Neuronal stem cell (in vitro differentiated cells): ENCODE measurements at regions not wholly inside any gene's neighbourhood (a gene's known extent, or its start where the extent isn't known, plus 50 kb on each side); places are given as distances from the start of the nearest gene placed in this dataset.

Experiments used
- DNase-seq: peaks from one replicate; pipeline ENCODE4 v3.0.0-alpha.2; 2013; ENCODE audit warnings: low spot score
- H2AFZ ChIP-seq: one replicate; pipeline ENCODE4 v1.6.1; 2013; ENCODE audit warnings: mild to moderate bottlenecking, low read length, inconsistent platforms
- H2AK5ac ChIP-seq: 2 replicates; pipeline ENCODE4 v1.6.1; 2013; ENCODE audit warnings: low read depth, mild to moderate bottlenecking, inconsistent platforms, low read length, moderate library complexity, mixed read lengths
- H2BK120ac ChIP-seq: 2 replicates; pipeline ENCODE4 v1.6.1; 2013; ENCODE audit warnings: low read depth, mild to moderate bottlenecking, inconsistent platforms, low read length, moderate library complexity, mixed read lengths
- H2BK12ac ChIP-seq: one replicate; pipeline ENCODE4 v1.6.1; 2013; ENCODE audit warnings: low read length, inconsistent platforms
- H2BK15ac ChIP-seq: 2 replicates; pipeline ENCODE4 v1.6.1; 2013; ENCODE audit warnings: mild to moderate bottlenecking, low read length, inconsistent platforms, mixed read lengths
- H2BK5ac ChIP-seq: one replicate; pipeline ENCODE4 v1.6.1; 2013; ENCODE audit warnings: inconsistent platforms, mild to moderate bottlenecking, low read length, moderate library complexity
- H3K14ac ChIP-seq: one replicate; pipeline ENCODE4 v1.6.1; 2013; ENCODE audit warnings: low read length, inconsistent platforms
- H3K18ac ChIP-seq: 2 replicates; pipeline ENCODE4 v1.6.1; 2013; ENCODE audit warnings: low read length, inconsistent platforms
- H3K23ac ChIP-seq: 2 replicates; pipeline ENCODE4 v1.6.1; 2013; ENCODE audit warnings: low read depth, mild to moderate bottlenecking, mixed read lengths, low read length, inconsistent platforms; ENCODE audit not compliant: poor library complexity
- H3K27ac ChIP-seq: replicated peaks from 3 replicates; pipeline ENCODE4 v1.5.1; 2013; ENCODE audit warnings: low read length, inconsistent platforms
- H3K27me3 ChIP-seq, 3 experiments: 2 replicates each; pipeline ENCODE4 v1.6.1; 2013; ENCODE audit warnings: low read length in 3 of 3, mild to moderate bottlenecking in 2 of 3, inconsistent platforms in 1 of 3, low read depth in 1 of 3, mixed read lengths in 1 of 3, moderate library complexity in 1 of 3; ENCODE audit not compliant: control insufficient read depth in 3 of 3, insufficient read depth in 3 of 3
- H3K36me3 ChIP-seq, 2 donors: replicated peaks in 1 of 2; 2 replicates each; pipeline ENCODE4 v1.6.1; 2013; ENCODE audit warnings: low read length in 2 of 2; ENCODE audit not compliant: control insufficient read depth in 2 of 2, insufficient read depth in 2 of 2
- H3K4ac ChIP-seq: 2 replicates; pipeline ENCODE4 v1.6.1; 2013; ENCODE audit warnings: inconsistent platforms, mild to moderate bottlenecking, low read length, moderate library complexity
- H3K4me1 ChIP-seq, 2 donors: 1 replicate in 1 of 2; 2 replicates in 1 of 2; pipeline ENCODE4 v1.6.1; 2013; ENCODE audit warnings: low read length in 2 of 2, low read depth in 1 of 2; ENCODE audit not compliant: control insufficient read depth in 2 of 2, insufficient read depth in 1 of 2
- H3K4me2 ChIP-seq: one replicate; pipeline ENCODE4 v1.6.1; 2013; ENCODE audit warnings: mild to moderate bottlenecking, low read length, inconsistent platforms; ENCODE audit not compliant: insufficient read depth, poor library complexity, severe bottlenecking
- H3K4me3 ChIP-seq, 2 donors: 2 replicates each; pipeline ENCODE4 v1.5.1; 2013; ENCODE audit warnings: low read length in 2 of 2, mild to moderate bottlenecking in 2 of 2, inconsistent platforms in 1 of 2, moderate library complexity in 1 of 2
- H3K79me1 ChIP-seq: one replicate; pipeline ENCODE4 v1.6.1; 2013; ENCODE audit warnings: low read depth, mild to moderate bottlenecking, inconsistent platforms, low read length, moderate library complexity
- H3K9ac ChIP-seq: one replicate; pipeline ENCODE4 v1.6.1; 2013; ENCODE audit warnings: mild to moderate bottlenecking, low read depth, low read length, inconsistent platforms; ENCODE audit not compliant: poor library complexity
- H3K9me3 ChIP-seq, 2 donors: replicated peaks in 1 of 2; 2 replicates each; pipeline versions ENCODE3 to v1.6.1; 2013; ENCODE audit warnings: low read length in 2 of 2, mild to moderate bottlenecking in 2 of 2, inconsistent platforms in 1 of 2, low read depth in 1 of 2, mixed read lengths in 1 of 2, moderate library complexity in 1 of 2; ENCODE audit not compliant: control insufficient read depth in 2 of 2, insufficient read depth in 1 of 2
- H4K8ac ChIP-seq: one replicate; pipeline ENCODE4 v1.6.1; 2013; ENCODE audit warnings: low read depth, mild to moderate bottlenecking, inconsistent platforms, low read length, moderate library complexity
- H4K91ac ChIP-seq: one replicate; pipeline ENCODE4 v1.6.1; 2013; ENCODE audit warnings: low read length, low read depth, mild to moderate bottlenecking, inconsistent platforms; ENCODE audit not compliant: poor library complexity
- WGBS, 2 donors: extraction: QIAGEN DNeasy Blood & Tissue Kit; methylation state at CpG; one replicate each; pipeline ENCODE4 v1.1.7; 2013; ENCODE audit warnings: missing lambda C conversion rate in 2 of 2, mixed read lengths in 1 of 2; ENCODE audit not compliant: insufficient read length in 2 of 2, insufficient replicate concordance in 1 of 2; ENCODE audit errors: extremely low coverage in 2 of 2; 5-methylcytosine and 5-hydroxymethylcytosine counted together

DNA sequence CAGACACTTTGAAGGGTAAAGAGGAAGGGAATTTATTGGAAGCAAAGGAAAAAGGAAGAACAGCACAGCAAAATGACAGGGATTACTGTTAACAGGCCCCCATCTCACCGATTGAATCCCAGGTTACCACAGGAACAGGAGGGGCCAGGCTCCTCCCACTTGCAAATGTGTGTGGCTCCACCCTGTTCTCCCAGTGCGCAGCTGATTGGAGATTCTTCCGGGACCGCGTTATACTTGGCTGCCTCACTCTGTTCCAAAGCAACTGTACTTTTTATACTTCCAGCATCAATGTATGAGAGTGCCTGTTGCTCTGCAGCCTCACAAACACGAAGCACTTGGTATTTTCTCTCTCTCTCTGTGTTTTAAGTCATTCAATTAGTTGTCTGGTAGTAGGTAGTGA lies 273.6 kb upstream of the MDGA2 start:
- no peak overlapping the region for H3K14ac ChIP-seq
- no CpG with 5 or more reads among the region's 6 CpGs for WGBS, 2 donors

DNA sequence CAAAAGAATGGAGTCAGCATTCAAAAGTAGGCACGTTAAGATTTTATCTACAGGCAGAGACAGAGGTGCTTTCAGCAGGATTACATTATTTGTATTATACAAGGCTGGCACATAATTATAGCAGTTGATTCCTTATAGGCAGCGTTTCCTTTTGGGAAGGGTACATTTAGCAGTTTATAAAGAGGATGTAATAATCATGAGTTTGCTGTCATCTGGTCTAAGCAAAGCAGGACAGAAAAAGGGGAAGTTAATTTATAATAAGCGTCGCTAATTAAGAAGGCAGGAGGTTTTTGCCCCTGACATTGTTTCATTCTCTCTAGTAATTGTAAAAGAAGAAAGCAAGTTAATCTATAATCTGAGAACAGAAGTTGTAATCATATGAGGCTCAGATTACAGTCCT lies 259.9 kb upstream of the MDGA2 start:
- no peaks in the 10 kb centered on the region for H3K4me1 ChIP-seq
- no peak overlapping the region for H3K23ac ChIP-seq
- no peak overlapping the region for H3K14ac ChIP-seq
- no peak overlapping the region for H3K4ac ChIP-seq
- no peak for DNase-seq
- H3K9ac ChIP-seq: no peak overlapping the region
- no peak overlapping the region for H2AK5ac ChIP-seq
- H2BK120ac ChIP-seq: no peak overlapping the region
- WGBS, 2 donors: no CpG with 5 or more reads among the region's 4 CpGs
- no peak overlapping the region for H3K27ac ChIP-seq
- H3K9me3 ChIP-seq: no peaks in the 10 kb centered on the region
- H2BK15ac ChIP-seq: no peak overlapping the region
- H3K27me3 ChIP-seq: no peaks in the 10 kb centered on the region
- H2AFZ ChIP-seq: no peak overlapping the region
- no peaks in the 10 kb centered on the region for H3K36me3 ChIP-seq
- H3K79me1 ChIP-seq: no peaks in the 10 kb centered on the region
- H3K4me2 ChIP-seq: no peak overlapping the region
- H3K4me3 ChIP-seq: no peak overlapping the region
- H2BK12ac ChIP-seq: no peak overlapping the region
- no peak overlapping the region for H3K18ac ChIP-seq
- H4K8ac ChIP-seq: no peak overlapping the region
- no peak overlapping the region for H2BK5ac ChIP-seq
- H4K91ac ChIP-seq: no peak overlapping the region

More for the DNA sequence above, 273.6 kb upstream of the MDGA2 start:
- no peak overlapping the region for H2BK120ac ChIP-seq
- no peak overlapping the region for H3K23ac ChIP-seq
- H3K4ac ChIP-seq: no peak overlapping the region
- H4K91ac ChIP-seq: no peak overlapping the region
- no peaks in the 10 kb centered on the region for H3K27me3 ChIP-seq
- H2AK5ac ChIP-seq: no peak overlapping the region
- H3K4me1 ChIP-seq: no peaks in the 10 kb centered on the region
- H3K18ac ChIP-seq: no peak overlapping the region
- no peak for DNase-seq
- no peak overlapping the region for H2BK15ac ChIP-seq
- no peak overlapping the region for H3K9ac ChIP-seq
- H3K9me3 ChIP-seq: no peaks in the 10 kb centered on the region
- H3K79me1 ChIP-seq: no peaks in the 10 kb centered on the region
- no peak overlapping the region for H2BK5ac ChIP-seq
- peak overlapping the region; percentile 65 for H4K8ac ChIP-seq
- no peaks in the 10 kb centered on the region for H3K36me3 ChIP-seq
- H3K4me3 ChIP-seq: no peak overlapping the region
- no peak overlapping the region for H3K4me2 ChIP-seq
- no peak overlapping the region for H3K27ac ChIP-seq
- H2AFZ ChIP-seq: no peak overlapping the region
- no peak overlapping the region for H2BK12ac ChIP-seq

DNA sequence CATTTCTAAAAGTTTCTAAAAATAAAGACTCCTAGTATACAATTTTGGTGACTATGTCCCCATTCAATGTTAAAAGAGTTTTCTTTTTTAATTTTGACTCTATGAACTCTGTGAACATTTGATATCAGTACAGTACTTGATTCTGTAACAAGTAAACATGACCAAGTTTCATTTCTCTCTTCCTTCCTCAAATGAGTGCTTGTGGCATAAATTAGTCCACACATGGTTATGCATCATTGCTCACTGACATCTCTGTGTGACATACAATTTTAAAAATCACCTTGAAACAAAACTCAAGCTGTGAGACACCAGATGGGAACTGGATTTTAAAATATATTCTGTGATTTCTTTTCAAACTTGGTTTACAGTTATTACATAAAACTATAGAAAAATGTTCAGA lies 253.9 kb upstream of the MDGA2 start:
- Histone ChIP-seq H3K9me3 (peaks cover 0 to 2% of the 10 kb centered on the region in 2 donors), H2BK120ac (no peak overlapping the region), H2BK12ac (no peak overlapping the region), H3K27ac (no peak overlapping the region), H3K4me3 (no peak overlapping the region), H2AK5ac (no peak overlapping the region), H4K8ac (no peak overlapping the region), H4K91ac (no peak overlapping the region), H3K27me3 (no peaks in the 10 kb centered on the region), H3K14ac (no peak overlapping the region), H2BK15ac (no peak overlapping the region), H3K23ac (no peak overlapping the region), H2AFZ (no peak overlapping the region), H3K4me1 (no peaks in the 10 kb centered on the region), H3K4ac (no peak overlapping the region), H3K36me3 (no peaks in the 10 kb centered on the region), H2BK5ac (no peak overlapping the region), H3K9ac (no peak overlapping the region), H3K79me1 (no peaks in the 10 kb centered on the region), H3K4me2 (no peak overlapping the region), H3K18ac (no peak overlapping the region)
- no peak for DNase-seq

DNA sequence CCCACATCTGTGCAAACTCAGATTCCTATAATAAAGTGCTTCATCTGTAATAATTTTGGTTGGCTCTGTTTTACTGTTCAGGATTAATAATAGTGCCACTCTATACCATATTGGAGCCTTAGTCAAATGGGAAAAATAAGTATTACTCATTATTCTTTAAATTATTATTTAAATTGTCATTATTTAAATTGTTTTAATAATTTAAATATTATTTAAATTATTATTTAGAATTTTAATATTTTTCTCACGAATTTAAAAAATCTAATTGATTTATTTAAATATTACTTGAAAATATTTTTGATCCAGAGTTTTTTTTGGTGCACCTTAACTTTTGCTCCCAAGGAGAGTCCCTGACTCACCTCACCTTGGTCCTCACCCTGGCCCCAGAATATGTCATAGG lies 245.7 kb upstream of the MDGA2 start:
- no peaks in the 10 kb centered on the region for H3K79me1 ChIP-seq
- H2AFZ ChIP-seq: no peak overlapping the region
- no peak overlapping the region for H3K4ac ChIP-seq
- no peaks in the 10 kb centered on the region for H3K9me3 ChIP-seq
- no peak overlapping the region for H3K4me2 ChIP-seq
- WGBS, 2 donors: no CpG with 5 or more reads among the region's 1 CpG
- H3K4me1 ChIP-seq: no peaks in the 10 kb centered on the region
- no peaks in the 10 kb centered on the region for H3K36me3 ChIP-seq
- H2BK12ac ChIP-seq: no peak overlapping the region
- no peak for DNase-seq
- H3K27ac ChIP-seq: no peak overlapping the region
- H4K91ac ChIP-seq: no peak overlapping the region
- no peak overlapping the region for H2BK15ac ChIP-seq
- H3K4me3 ChIP-seq: no peak overlapping the region
- no peak overlapping the region for H2AK5ac ChIP-seq
- no peak overlapping the region for H3K23ac ChIP-seq
- no peak overlapping the region for H3K18ac ChIP-seq
- H3K9ac ChIP-seq: no peak overlapping the region
- no peak overlapping the region for H2BK5ac ChIP-seq
- no peak overlapping the region for H4K8ac ChIP-seq
- no peak overlapping the region for H3K14ac ChIP-seq
- no peak overlapping the region for H2BK120ac ChIP-seq
- no peaks in the 10 kb centered on the region for H3K27me3 ChIP-seq
